Inflammatory macrophage treated with lipopolysaccharide for 1 hour (primary cell): ENCODE measurements at regions not wholly inside any gene's neighbourhood (a gene's known extent, or its start where the extent isn't known, plus 50 kb on each side); places are given as distances from the start of the nearest gene placed in this dataset.
A peak's percentile ranks its signal among the peaks of the same experiment; 100 is the strongest.

Source experiments
- DNase-seq, 2 donors: peaks; one replicate each; pipeline ENCODE4 v3.0.0-alpha.2; 2020 to 2022

DNA sequence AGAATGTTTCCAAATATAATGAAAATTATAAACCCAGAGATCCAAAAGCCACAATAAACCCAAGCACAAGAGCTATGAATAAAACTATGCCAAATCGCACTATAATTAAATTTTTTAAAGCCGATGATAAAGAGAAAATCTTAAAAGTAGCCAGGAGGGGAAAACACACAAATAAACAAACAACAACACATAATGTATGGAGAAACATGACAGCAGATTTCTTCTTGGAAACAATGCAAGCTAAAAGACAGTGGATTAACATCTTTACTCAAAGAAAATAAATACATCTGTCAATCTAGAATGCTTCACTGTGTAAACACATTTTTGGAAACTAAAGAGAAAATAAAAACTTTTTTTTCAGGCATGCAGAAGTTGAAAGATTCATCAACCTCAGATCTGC lies 53.0 kb upstream of the SMOX start:
- no peak for DNase-seq

- DNase-seq: peak in 1 of 2 donors; percentile 70
These were observed 56.8 kb upstream of the SMOX start for GRCh38 chr20:4091490-4092479.

GRCh38 chr20:4090756-4091489 lies 57.7 kb upstream of the SMOX start:
- peak; percentile 89 to 90 for DNase-seq

DNA sequence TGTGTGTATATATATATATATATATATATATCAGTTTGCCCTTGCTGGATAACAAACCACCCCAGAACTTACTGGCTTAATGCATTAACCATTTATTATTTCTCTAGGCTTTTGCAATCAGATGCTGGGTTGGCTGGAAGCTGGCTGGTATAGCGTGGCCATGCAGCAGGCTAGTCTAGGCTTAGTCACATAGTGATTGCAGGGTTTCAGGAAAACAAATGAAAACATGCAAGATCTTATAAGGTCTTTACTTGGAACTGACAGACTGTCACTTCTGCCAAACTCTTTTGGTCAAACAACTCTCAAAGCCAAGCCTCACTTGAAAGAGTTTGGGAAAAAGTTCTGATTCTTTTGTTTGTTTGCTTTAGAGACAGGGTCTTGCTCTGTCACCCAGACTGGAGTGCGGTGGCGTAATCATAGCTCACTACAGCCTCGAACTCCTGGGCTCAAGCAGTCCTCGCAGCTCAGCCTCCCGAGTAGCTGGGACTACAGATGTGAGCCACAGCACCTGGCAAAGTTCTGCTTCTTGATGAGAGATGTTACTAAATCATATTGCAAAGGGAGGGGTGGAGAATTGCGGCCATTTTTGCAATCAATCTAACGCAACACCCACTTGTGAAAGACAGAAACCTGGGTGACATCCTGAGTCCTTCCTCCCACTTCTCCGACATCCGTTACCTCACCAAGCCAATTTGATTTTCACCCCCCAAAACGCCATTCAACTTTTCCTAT lies 58.7 kb upstream of the SMOX start:
- peak; percentile 80 to 92 for DNase-seq

DNA sequence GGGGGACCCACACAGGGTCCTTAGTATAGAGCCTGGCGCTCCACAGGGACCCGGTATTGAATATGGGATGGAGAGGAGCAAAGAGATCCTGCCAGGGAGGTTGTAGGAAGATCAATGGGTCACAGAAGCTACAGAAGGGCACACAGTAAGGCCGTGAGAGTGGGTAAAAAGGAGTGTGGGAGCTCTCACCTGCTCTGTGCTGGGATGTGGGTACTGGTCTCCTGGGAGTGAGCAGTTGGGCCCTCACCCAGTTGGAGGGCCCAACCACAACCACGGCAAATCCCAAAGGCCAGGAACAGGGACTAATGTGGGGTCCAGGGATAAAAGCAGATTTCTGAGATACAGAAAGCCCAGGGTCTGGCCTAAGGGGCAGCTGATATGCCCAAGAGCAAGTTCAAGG lies 59.9 kb upstream of the SMOX start:
- no peak for DNase-seq

DNA sequence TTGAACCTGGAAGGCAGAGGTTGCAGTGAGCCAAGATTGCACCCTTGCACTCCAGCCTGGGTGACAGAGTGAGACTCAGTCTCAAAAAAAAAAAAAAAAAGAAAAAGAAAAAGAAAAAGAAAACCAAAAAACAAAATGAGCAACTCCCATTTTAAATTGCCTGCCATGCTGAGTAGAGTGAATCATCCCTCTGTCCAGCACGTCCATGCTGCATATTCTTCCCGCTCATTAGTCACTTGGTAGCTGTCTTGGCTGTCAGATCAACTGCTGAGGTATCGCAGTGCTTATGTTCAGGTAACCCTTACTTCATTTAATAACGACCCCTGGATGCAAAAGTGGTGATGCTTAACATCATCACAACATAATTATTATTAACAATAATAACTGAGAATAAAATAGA lies 60.7 kb upstream of the SMOX start:
- DNase-seq: no peak

DNA sequence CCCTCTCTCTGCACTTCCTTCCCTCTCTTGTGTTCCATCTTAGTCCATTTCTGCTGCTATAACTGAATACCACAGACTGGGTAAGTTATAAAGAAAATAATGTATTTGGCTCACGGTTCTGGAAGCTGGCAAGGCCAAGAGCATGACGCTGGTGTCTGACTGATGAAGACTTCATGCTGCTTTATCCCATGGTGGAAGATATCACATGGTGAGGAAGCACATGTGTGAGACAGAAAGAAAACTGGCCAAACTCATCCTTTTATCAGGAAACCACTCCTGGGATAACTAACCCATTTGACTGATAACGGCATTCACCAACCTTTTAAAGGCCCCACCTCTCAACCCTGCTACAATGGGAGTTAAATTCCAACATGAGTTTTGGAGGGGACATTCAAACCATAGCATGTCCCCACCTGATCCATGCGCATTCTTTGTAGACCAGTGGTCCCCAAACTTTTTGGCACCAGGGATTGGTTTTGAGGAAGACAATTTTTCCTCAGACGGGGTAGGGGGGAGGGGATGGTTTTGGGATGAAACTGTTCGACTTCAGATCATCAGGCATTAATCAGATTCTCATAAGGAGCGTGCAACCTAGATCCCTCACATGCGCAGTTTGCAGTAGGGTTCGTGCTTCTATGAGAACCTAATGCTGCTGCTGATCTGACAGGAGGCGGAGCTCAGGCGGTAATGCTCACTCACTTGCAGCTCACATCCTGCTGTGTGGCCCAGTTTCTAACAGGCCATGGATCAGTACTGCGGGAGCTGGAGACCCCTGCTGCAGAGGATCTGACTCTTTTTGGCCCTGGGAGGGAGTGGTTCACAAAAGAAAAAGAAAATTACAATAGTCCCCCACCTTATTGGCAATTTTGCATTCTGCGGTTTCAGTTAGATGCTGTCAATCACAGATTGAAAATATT lies 61.6 kb upstream of the SMOX start:
- DNase-seq: no peak

DNA sequence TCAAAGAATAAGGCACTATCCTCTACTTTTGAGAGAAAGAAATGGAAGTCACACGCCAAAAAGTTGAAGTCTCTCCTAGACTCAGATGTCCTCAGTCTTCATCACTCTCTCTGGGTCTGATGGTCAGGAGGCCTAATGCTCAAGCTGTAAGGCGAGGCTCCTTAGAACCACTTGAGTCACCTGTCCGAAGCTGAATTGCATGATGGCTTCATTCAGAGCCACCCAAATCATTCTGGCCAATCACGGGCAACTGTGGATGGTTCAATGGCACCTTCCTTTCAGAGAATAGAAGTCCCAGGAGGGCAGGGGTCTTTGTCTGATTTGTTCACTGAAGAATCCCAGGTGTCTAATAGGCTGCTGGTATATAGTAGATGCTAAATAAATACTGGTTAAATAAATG lies 63.9 kb upstream of the SMOX start:
- DNase-seq: no peak

GRCh38 chr20:4084096-4084495 lies 64.5 kb upstream of the SMOX start:
- DNase-seq: no peak

- DNase-seq: no peak
These were observed 65.3 kb upstream of the SMOX start for GRCh38 chr20:4083098-4083865.

- DNase-seq: peak; percentile 75 to 84
These were observed 66.1 kb upstream of the SMOX start for GRCh38 chr20:4082406-4083097.

DNA sequence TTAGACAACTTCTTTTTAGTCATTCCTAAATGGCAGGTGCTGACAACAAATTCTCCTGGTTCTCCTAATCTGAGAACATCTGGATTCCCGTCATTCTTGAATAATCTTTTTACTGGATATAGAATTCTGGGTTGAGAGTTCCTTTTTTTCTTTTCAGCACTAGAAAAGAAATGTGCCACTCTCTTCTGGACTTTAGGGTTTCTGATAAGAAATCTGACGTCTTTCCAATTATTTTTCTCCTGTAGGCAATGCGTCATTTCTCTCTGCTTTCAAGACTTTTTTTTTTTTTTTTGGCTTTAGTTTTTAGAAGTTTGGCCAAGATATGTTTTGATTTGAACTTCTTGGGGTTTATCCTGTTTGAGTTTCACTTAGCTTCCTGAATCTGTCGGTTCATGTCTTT lies 66.1 kb upstream of the RNF24 start:
- no peak for DNase-seq

DNA sequence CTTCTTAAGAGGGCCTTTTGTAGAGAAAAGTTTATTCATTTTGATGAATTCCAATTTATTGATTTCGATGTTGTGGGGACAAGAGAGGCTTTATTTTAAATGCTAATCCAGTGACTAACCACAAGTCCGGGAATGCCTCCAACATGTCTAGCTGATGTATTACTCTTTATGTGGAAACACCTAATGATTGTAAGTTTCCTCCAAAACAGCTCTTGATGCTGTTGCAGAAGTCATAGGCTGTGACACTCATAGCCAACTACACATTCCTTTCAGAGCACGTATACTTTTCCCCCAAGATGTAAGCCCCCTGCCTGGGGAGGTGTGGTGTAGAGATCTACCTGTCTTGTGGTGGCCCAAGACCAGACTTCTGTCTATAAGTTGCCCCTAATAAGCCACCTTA lies 61.3 kb upstream of the RNF24 start:
- no peak for DNase-seq

- DNase-seq: no peak
These were observed 60.7 kb upstream of the RNF24 start for GRCh38 chr20:4076033-4076432.

- DNase-seq: no peak
These were observed 59.6 kb upstream of the RNF24 start for GRCh38 chr20:4074877-4075455.

- DNase-seq: no peak
These were observed 58.7 kb upstream of the RNF24 start for GRCh38 chr20:4073852-4074741.

DNA sequence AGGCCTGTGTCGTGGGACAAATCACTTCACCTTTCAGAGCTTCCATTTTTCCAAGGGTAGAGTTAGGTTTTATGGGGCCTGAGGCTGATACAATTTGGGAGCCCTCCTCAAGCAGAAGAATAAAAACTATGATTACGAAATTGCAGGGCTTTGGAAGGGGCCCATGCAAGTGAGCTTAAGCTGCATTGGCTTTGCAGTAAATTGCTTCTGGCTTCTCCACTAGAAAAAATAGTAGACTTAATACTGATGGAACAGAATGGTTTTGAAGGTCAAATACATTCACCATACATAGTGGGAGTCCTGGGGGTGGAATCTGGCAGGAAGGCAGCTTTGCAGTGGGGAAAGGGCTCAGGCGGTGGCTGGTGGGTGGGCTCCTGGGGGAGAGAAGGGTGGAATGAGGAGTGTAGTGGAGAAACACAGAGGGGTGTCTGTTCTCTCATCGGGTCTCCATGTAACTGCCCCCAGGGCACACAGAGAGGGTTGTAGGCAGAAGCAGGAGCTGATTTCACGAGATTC lies 55.9 kb upstream of the RNF24 start:
- DNase-seq: no peak

- DNase-seq: no peak
These were observed 55.2 kb upstream of the RNF24 start for GRCh38 chr20:4070323-4071177.
